Natural killer cell treated with Interleukin-12 subunit alpha and Interleukin-12 subunit beta and Interleukin-15 and Interleukin-18, amount 100 ng/mL, for 72 hours (primary cell): ENCODE measurements at regions not wholly inside any gene's neighbourhood (a gene's known extent, or its start where the extent isn't known, plus 50 kb on each side); places are given as distances from the start of the nearest gene placed in this dataset.
"Not testable (repeated sequence)": the region's sequence is repeated elsewhere in the genome, so short reads cannot be mapped to it uniquely, and the experiment has no call there.

ENCODE experiments used
- ATAC-seq, 2 donors: fragments of 150-1000 bp; cut with Tn5 transposase in 1 of 2; sonication (Bioruptor Pico), chemical (Tn5 transposase) in 1 of 2; 2 replicates each; pipeline ENCODE4 v1.10.0; 2021
- DNase-seq: peaks from one replicate; pipeline ENCODE4 v3.0.0; 2022; ENCODE audit warnings: low spot score
- H3K27ac Mint-ChIP-seq, 2 donors: 1 replicate in 1 of 2; 2 replicates in 1 of 2; pipeline ENCODE4 v1.8.0; 2022; ENCODE audit warnings: mixed read lengths in 2 of 2, mild to moderate bottlenecking in 1 of 2, moderate library complexity in 1 of 2
- H3K27me3 Mint-ChIP-seq, 2 donors: 1 replicate in 1 of 2; 2 replicates in 1 of 2; pipeline ENCODE4 v1.8.0; 2022; ENCODE audit warnings: mixed read lengths in 2 of 2
- H3K36me3 Mint-ChIP-seq: one replicate; pipeline ENCODE4 v1.8.0; 2022; ENCODE audit warnings: mixed read lengths
- H3K4me1 Mint-ChIP-seq, 2 donors: 1 replicate in 1 of 2; 2 replicates in 1 of 2; pipeline ENCODE4 v1.8.0; 2022; ENCODE audit warnings: low read depth in 2 of 2, mixed read lengths in 2 of 2, mild to moderate bottlenecking in 1 of 2
- H3K4me3 Mint-ChIP-seq: one replicate; pipeline ENCODE4 v1.8.0; 2022; ENCODE audit warnings: mixed read lengths
- H3K9me3 Mint-ChIP-seq: 2 replicates; pipeline ENCODE4 v1.8.0; 2022; ENCODE audit warnings: mixed read lengths

DNA sequence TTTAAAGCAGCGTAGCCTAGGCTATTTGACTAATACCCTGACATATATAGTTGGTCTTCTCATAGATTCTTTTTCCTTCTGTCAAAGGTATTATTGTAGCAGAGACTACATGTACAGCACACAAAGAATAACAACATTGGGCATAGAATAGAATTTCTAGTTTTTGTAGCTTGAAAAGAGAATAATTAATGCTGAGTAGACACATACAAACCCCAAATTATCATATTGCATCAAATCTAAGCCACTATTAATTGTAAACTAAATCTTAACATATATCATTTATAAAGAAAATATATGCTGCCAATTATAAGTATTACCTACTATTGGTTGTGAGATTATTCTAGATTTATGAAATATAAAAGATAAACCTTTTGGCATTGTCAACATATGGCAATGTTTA lies 574.5 kb downstream of the SLCO4C1 start:
- ATAC-seq, result no peak
- Mint-ChIP-seq H3K4me3 (no peak overlapping the region), H3K27me3 (no peaks in the 10 kb centered on the region), H3K4me1 (no peaks in the 10 kb centered on the region), H3K36me3 (no peaks in the 10 kb centered on the region), H3K27ac (no peak overlapping the region), H3K9me3 (peaks cover 4% of the 10 kb centered on the region)
- DNase-seq, result no peak

DNA sequence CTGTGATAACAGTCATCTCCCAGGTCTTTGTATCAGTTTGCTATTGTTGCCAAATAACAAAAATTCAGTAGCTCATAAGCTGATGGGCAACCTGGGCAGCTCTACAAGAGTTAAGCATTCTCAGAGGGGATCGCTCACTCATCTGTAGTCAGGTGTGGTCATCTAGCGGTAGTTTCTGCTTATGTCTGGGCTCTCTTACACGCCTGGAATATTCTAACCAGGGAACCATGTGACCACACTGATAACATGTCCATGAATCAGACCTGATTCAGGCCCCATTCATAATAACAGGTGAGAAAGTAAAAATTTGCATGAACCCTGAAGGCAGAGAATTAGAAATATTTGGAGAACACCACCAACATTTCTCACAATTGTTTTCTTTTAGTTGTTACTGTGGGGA lies 576.1 kb downstream of the SLCO4C1 start:
- Mint-ChIP-seq H3K27me3 (no peaks in the 10 kb centered on the region), H3K36me3 (no peaks in the 10 kb centered on the region), H3K27ac (no peak overlapping the region), H3K9me3 (peaks cover 4% of the 10 kb centered on the region), H3K4me1 (no peaks in the 10 kb centered on the region), H3K4me3 (no peak overlapping the region)
- ATAC-seq, result no peak
- no peak for DNase-seq

DNA sequence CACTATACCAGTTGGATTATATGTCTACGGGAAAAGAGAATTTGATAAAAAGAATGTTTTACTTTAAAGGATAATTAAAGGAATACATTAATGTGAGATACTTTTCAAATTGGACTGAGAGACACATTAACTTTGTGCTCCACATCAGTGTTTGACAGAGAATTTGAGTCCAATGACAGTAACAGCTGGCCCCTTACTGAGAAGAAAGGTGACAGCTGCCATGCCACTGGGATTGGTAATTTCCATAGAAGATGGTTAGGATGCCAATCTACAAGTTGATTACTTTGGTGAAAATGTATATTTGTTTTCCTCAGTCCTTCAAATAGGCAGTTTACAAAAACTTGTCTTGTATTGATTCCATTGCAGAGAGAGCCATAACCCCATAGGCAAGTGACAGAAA lies 578.4 kb downstream of the SLCO4C1 start:
- no peak for ATAC-seq
- H3K36me3 Mint-ChIP-seq, result no peaks in the 10 kb centered on the region
- H3K4me1 Mint-ChIP-seq, result no peaks in the 10 kb centered on the region
- H3K27ac Mint-ChIP-seq, result no peak overlapping the region
- DNase-seq, result no peak
- no peaks in the 10 kb centered on the region for H3K27me3 Mint-ChIP-seq
- H3K4me3 Mint-ChIP-seq, result no peak overlapping the region
- H3K9me3 Mint-ChIP-seq, result peaks cover 20% of the 10 kb centered on the region

DNA sequence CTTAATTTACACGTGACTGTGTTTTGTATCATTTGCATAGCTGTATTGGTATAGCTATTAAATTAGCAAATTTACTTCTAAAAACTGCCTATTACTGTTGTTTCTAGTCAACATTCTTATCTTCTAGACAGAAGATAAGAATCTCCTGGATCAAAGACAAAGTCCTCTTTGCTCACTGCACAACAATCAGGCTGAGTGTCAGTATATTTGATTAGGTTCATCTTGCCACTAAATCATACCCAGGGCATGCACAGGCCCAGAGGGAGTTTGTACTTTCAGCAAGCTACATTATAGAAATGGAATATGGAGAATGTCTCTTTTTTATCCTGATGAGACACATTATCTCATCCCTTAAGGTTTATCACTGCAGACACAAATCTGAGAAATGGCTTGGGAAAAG lies 579.1 kb downstream of the SLCO4C1 start:
- Mint-ChIP-seq H3K9me3 (peaks cover 19% of the 10 kb centered on the region), H3K4me3 (no peak overlapping the region), H3K27me3 (no peaks in the 10 kb centered on the region), H3K36me3 (no peaks in the 10 kb centered on the region), H3K4me1 (no peaks in the 10 kb centered on the region), H3K27ac (no peak overlapping the region)
- ATAC-seq (no peak), DNase-seq (no peak)

DNA sequence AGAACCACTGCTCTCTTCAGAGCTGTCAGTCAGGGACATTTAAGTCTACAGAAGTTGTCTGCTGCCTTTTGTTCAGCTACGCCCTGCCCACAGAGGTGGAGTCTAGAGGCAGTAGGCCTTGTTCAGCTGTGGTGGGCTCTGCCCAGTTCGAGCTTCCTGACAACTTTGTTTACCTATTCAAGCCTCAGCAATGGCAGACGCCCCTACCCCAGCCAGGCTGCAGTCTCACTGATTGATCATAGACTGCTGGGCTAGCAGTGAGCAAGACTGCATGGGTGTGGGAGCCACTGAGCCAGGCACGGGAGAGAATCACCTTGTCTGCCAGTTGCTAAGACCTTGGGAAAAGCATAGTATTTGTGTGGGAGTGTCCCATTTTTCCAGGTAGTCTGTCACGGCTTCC lies 580.3 kb downstream of the SLCO4C1 start:
- not testable (repeated sequence) for H3K4me1 Mint-ChIP-seq, H3K27ac Mint-ChIP-seq, H3K36me3 Mint-ChIP-seq, H3K4me3 Mint-ChIP-seq, H3K27me3 Mint-ChIP-seq, DNase-seq, ATAC-seq
- peaks cover 19% of the 10 kb centered on the region for H3K9me3 Mint-ChIP-seq

DNA sequence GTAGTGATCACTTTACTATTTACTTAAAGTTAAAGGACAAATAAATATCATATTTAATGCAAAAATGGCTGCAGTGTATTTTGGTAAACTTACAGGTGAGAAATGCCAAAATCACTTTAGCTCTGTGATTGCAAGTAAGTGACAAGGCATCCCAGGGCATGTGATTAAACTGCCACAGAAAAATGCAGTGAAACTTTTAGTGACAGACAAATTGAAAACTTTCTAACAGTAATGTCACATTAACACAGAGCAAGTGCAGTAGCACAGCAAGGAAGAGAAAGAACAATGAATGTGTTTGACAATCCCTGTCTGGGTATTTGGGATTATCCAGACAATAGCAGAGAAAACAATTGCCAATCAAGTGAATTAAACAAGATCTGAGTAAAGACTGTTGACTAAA lies 606.8 kb downstream of the SLCO4C1 start:
- Mint-ChIP-seq H3K4me1 (no peaks in the 10 kb centered on the region), H3K36me3 (no peaks in the 10 kb centered on the region), H3K4me3 (no peak overlapping the region)

DNA sequence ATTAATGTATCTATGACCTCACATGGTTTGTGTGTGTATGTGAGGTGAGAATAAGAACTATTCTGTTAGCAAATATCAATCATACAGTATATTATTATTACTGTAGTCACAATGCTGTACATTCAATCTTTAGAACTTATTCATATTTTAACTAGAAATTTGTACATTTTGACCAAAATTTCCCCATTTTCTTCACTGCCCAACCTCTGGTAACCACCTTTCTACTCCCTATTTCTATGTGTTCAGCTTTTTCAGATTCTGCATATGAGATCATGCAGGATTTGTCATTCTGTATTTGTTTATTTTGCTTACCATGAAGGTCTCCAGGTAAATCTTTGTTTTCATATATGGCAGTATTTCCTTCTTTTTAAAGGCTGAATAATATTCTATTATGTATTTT lies 607.9 kb downstream of the SLCO4C1 start:
- H3K4me3 Mint-ChIP-seq, result no peak overlapping the region
- H3K27ac Mint-ChIP-seq, result no peak overlapping the region

More for the DNA sequence above, 606.8 kb downstream of the SLCO4C1 start:
- ATAC-seq (no peak), DNase-seq (no peak)
- no peak overlapping the region for H3K27ac Mint-ChIP-seq
- peaks cover 3% of the 10 kb centered on the region for H3K9me3 Mint-ChIP-seq
- no peaks in the 10 kb centered on the region for H3K27me3 Mint-ChIP-seq

DNA sequence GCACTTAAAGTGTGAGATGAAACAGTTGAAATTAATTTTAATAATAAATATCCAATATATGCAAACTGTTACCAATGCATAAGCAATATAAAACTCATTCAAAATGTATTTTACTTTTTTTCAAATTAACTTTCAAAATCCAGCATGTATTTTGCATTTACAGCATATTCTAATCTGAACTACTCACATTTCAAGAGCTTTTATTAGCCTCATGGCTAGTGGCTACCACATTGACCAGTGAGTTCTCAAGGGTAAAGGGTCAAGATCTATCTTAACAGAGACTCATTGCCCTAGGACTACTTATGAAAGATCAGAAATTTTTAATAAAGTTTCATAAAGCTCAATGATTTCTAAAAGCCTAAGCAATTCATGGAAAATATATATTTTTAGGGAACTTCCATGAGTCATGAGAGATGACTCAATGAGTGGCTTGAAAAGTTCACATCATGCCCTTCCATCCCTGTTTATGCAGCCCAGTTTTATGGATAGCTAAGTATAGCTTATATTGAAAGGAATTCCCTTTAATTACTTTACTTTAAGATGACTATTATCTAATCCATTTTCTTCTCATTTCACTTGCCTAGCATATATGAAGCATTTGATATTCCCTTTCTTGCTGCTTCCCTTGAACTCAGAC lies 608.6 kb downstream of the SLCO4C1 start:
- H3K27ac Mint-ChIP-seq, result no peak overlapping the region
- H3K9me3 Mint-ChIP-seq, result peaks cover 3% of the 10 kb centered on the region
- H3K36me3 Mint-ChIP-seq, result no peaks in the 10 kb centered on the region
- no peaks in the 10 kb centered on the region for H3K4me1 Mint-ChIP-seq
- ATAC-seq (no peak), DNase-seq (no peak)
- no peak overlapping the region for H3K4me3 Mint-ChIP-seq
- no peaks in the 10 kb centered on the region for H3K27me3 Mint-ChIP-seq

More for the DNA sequence above, 607.9 kb downstream of the SLCO4C1 start:
- Mint-ChIP-seq H3K4me1 (no peaks in the 10 kb centered on the region), H3K27me3 (no peaks in the 10 kb centered on the region), H3K36me3 (no peaks in the 10 kb centered on the region), H3K9me3 (peaks cover 3% of the 10 kb centered on the region)
- no peak for ATAC-seq
- DNase-seq, result no peak

DNA sequence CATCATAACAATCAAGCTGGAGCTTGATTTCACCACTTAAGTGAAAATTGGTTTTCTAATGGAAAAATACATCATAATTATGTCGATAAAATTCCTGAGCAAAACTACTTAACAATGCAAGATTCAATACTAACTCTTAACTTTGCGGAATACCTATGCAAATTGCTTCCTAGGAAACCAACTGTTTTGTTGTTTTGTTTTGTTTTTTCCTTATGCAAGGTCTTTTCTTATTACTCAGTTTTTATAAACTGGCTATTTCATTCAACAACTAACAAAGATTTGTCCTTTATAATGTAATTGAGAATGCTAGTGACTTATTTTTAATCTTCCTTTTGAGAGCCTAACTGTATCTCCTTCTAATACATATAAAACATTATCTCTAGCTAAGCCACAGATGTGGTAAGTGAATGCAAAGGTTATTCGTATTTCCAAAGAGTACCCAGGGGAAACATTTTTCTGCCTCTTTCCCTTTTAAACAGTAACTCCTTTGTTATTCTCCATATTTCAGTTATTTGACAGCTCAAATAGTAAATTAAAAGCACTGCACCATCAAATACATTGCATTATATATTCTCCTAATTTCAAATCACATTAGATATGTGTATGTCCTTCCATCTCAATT lies 609.4 kb downstream of the SLCO4C1 start:
- no peak overlapping the region for H3K27ac Mint-ChIP-seq
- no peak for ATAC-seq
- no peaks in the 10 kb centered on the region for H3K4me1 Mint-ChIP-seq
- no peaks in the 10 kb centered on the region for H3K36me3 Mint-ChIP-seq
- no peaks in the 10 kb centered on the region for H3K27me3 Mint-ChIP-seq
- DNase-seq, result no peak
- H3K4me3 Mint-ChIP-seq, result no peak overlapping the region
- peaks cover 3% of the 10 kb centered on the region for H3K9me3 Mint-ChIP-seq

DNA sequence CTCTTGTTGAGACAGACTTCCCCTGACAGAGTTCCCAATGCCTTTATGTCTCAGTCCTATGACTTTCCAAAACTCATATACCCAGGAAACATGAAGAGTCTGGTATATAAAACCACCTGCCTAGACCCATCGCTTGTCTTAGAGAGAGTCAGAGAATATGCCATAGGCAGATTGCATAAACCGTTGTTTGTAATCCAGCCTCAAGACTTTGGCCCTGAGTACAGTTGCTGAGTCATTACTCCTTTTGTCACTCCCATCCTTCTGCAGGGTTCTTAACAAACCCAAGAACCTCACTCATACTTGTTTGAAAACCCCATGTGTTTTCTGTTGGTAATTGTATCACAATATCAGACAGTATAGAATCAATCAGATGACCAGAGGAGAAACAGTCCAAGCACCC lies 616.3 kb downstream of the SLCO4C1 start:
- Mint-ChIP-seq H3K27ac (no peak overlapping the region), H3K4me3 (no peak overlapping the region), H3K9me3 (no peaks in the 10 kb centered on the region), H3K36me3 (no peaks in the 10 kb centered on the region), H3K4me1 (no peaks in the 10 kb centered on the region), H3K27me3 (no peaks in the 10 kb centered on the region)
- no peak for ATAC-seq
- DNase-seq, result no peak

DNA sequence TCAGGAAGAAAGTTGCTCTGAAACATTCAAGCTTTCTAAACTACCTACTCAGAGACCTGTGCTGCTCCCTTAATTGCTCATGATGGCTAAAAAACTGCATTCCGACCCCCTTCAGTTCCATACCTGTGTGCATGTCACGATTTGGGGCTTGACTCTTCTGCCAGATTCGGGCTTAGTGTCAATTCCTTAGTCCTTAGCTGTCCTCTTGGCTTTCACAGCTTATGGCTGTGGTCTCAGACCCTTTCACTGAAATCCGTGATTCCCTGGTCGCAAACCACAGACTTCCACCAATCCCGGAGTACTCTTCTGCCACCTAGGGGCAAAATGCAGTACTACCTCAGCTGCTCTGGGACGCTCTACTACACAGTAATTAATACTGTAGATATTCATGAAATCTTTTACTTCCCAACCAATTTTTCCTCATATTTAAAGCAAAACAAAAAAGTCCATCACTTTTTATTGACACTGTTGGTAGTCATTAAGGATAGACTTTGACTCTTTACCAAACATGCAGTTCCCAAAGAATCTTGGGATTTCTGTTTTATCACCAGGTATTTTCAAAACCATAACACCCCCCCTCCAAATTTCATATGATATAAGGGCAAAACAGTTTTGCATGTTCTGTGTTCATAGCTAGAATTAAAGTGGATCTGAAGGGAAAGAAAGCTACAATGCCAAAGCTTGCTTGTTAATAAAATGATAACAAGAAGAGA lies 617.4 kb downstream of the SLCO4C1 start:
- H3K27ac Mint-ChIP-seq, result no peak overlapping the region

DNA sequence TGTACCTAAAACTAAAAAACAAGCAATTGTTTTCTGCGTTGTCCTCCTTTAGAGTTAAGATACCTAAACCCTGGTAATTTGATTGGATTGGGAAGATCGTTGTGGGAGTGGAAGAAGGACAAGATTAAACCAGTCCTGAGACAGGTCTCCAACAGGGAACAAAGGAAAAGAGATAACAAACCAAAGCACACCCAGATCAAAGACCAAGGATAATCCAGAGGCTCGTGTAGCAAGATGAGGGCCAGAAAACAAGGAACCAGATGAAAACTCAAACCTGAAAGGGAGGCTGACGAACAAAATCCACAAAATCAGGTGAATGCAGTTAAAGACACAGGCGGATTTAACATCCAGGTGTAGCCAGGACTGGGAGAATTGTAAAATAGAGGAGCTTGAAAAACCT lies 618.1 kb downstream of the SLCO4C1 start:
- Mint-ChIP-seq H3K4me3 (no peak overlapping the region), H3K9me3 (no peaks in the 10 kb centered on the region), H3K27ac (no peak overlapping the region), H3K36me3 (no peaks in the 10 kb centered on the region), H3K27me3 (no peaks in the 10 kb centered on the region), H3K4me1 (no peaks in the 10 kb centered on the region)
- DNase-seq (no peak), ATAC-seq (no peak)

More for the DNA sequence above, 617.4 kb downstream of the SLCO4C1 start:
- no peak for ATAC-seq
- H3K36me3 Mint-ChIP-seq, result no peaks in the 10 kb centered on the region
- no peak for DNase-seq
- H3K9me3 Mint-ChIP-seq, result no peaks in the 10 kb centered on the region
- no peaks in the 10 kb centered on the region for H3K27me3 Mint-ChIP-seq
- no peaks in the 10 kb centered on the region for H3K4me1 Mint-ChIP-seq
- H3K4me3 Mint-ChIP-seq, result no peak overlapping the region

DNA sequence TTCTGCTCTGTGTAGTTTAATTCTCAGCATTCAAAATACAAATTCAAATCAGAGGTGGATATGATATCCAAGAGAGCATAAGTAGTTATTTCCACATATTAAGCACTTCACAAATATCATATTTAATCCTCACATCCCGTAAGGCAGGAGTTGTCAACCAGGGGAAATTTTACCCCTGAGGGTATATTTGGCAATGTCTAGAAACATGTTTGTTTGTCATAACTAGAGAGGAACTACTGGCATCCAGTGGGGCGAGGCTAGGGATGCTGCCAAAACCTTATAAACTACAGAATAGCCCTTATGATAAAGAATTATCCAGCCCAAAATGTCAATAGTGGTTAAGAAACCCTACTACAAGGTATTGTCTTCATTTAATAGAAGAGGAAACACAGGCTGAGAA lies 619.4 kb downstream of the SLCO4C1 start:
- Mint-ChIP-seq H3K4me1 (no peaks in the 10 kb centered on the region), H3K36me3 (no peaks in the 10 kb centered on the region), H3K4me3 (no peak overlapping the region), H3K27me3 (no peaks in the 10 kb centered on the region), H3K9me3 (no peaks in the 10 kb centered on the region), H3K27ac (no peak overlapping the region)
- ATAC-seq (no peak), DNase-seq (no peak)

DNA sequence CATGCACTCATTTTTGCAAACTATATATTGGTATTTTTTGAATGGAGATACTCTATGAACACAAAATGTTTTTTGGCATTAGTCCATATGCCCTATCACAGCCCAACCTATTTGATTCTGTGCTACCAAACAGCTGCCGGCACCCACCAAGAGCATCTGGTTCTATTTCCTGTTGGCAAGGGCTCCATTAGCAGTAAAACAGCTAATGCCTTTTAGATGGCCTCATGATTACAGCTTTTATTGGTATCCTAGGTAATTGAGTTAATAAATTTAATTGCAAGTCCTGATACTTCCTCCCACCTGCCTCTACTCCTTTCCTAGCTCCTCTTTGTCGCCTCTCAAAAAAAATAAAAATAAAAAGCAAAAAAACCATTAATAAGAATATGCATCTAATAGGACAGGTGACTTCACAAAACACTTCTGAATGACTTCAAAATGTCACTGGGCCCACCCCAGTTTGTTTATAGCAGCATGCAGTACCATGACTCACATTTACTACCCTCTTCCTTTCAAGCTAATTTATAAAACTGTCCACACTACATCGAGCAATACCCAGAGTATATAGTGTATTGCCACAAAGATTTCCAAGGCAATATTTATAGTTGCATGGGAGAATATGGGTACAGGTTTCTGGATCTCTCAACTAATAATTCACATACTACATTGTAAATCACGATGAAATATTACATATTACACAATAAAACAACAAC lies 620.4 kb downstream of the SLCO4C1 start:
- ATAC-seq, result no peak
- H3K27me3 Mint-ChIP-seq, result no peaks in the 10 kb centered on the region
- no peak overlapping the region for H3K4me3 Mint-ChIP-seq
- H3K27ac Mint-ChIP-seq, result no peak overlapping the region
- H3K4me1 Mint-ChIP-seq, result no peaks in the 10 kb centered on the region
- no peaks in the 10 kb centered on the region for H3K9me3 Mint-ChIP-seq
- no peak for DNase-seq
- H3K36me3 Mint-ChIP-seq, result no peaks in the 10 kb centered on the region
